H9 (cell line): ENCODE measurements at regions not wholly inside any gene's neighbourhood (a gene's known extent, or its start where the extent isn't known, plus 50 kb on each side); places are given as distances from the start of the nearest gene placed in this dataset.

ENCODE experiments used
- DNase-seq: peaks from one replicate; pipeline ENCODE4 v3.0.0-alpha.2; 2017
- H2AFZ ChIP-seq: one replicate; pipeline ENCODE4 v1.6.1; 2013; ENCODE audit warnings: mild to moderate bottlenecking, low read length, control low read depth, moderate library complexity
- H2AK5ac ChIP-seq: 2 replicates; pipeline ENCODE4 v1.6.1; 2013; ENCODE audit warnings: low read length, control low read depth, mixed read lengths; ENCODE audit not compliant: insufficient read length
- H2BK120ac ChIP-seq: one replicate; pipeline ENCODE4 v1.6.1; 2013; ENCODE audit warnings: low read depth, mild to moderate bottlenecking, low read length, control low read depth, inconsistent platforms; ENCODE audit not compliant: poor library complexity, severe bottlenecking
- H2BK12ac ChIP-seq: 2 replicates; pipeline ENCODE4 v1.6.1; 2013; ENCODE audit warnings: low read length, control low read depth, mixed read lengths, low read depth; ENCODE audit not compliant: insufficient read length
- H2BK15ac ChIP-seq: 2 replicates; pipeline ENCODE4 v1.6.1; 2013; ENCODE audit warnings: low read depth, low read length, control low read depth
- H2BK20ac ChIP-seq: one replicate; pipeline ENCODE4 v1.6.1; 2013; ENCODE audit warnings: low read depth, mild to moderate bottlenecking, low read length, control low read depth, inconsistent platforms; ENCODE audit not compliant: poor library complexity, severe bottlenecking
- H2BK5ac ChIP-seq: 2 replicates; pipeline ENCODE4 v1.6.1; 2013; ENCODE audit warnings: low read length, control low read depth, mixed read lengths; ENCODE audit not compliant: insufficient read length
- H3K14ac ChIP-seq: 2 replicates; pipeline ENCODE4 v1.6.1; 2013; ENCODE audit warnings: low read length, control low read depth; ENCODE audit not compliant: insufficient read depth
- H3K18ac ChIP-seq: 2 replicates; pipeline ENCODE4 v1.6.1; 2013; ENCODE audit warnings: low read depth, mild to moderate bottlenecking, mixed read lengths, low read length, control low read depth; ENCODE audit not compliant: insufficient read length
- H3K23ac ChIP-seq: 2 replicates; pipeline ENCODE4 v1.6.1; 2013; ENCODE audit warnings: low read length, control low read depth, mixed read lengths, low read depth; ENCODE audit not compliant: insufficient read length
- H3K23me2 ChIP-seq: 2 replicates; pipeline ENCODE4 v1.6.1; 2013; ENCODE audit warnings: low read depth, mild to moderate bottlenecking, mixed read lengths, low read length, control low read depth; ENCODE audit not compliant: insufficient read length, poor library complexity, severe bottlenecking
- H3K27ac ChIP-seq: 2 replicates; pipeline ENCODE4 v1.5.1; 2013; ENCODE audit warnings: low read length, control low read depth, mixed read lengths, low read depth; ENCODE audit not compliant: insufficient read length
- H3K27me3 ChIP-seq: 2 replicates; pipeline ENCODE4 v1.6.1; 2013; ENCODE audit warnings: low read length, control low read depth, inconsistent platforms; ENCODE audit not compliant: insufficient read depth
- H3K4ac ChIP-seq: 2 replicates; pipeline ENCODE4 v1.6.1; 2013; ENCODE audit warnings: low read depth, mild to moderate bottlenecking, control low read depth, inconsistent platforms, low read length, moderate library complexity
- H3K4me1 ChIP-seq: 2 replicates; pipeline ENCODE4 v1.6.1; 2013; ENCODE audit warnings: low read length, control low read depth, inconsistent platforms; ENCODE audit not compliant: insufficient read depth
- H3K4me2 ChIP-seq: 2 replicates; pipeline ENCODE4 v1.6.1; 2013; ENCODE audit warnings: low read length, control low read depth, mixed read lengths; ENCODE audit not compliant: insufficient read length, insufficient read depth
- H3K56ac ChIP-seq: 2 replicates; pipeline ENCODE4 v1.6.1; 2013; ENCODE audit warnings: low read depth, mild to moderate bottlenecking, mixed read lengths, low read length, control low read depth; ENCODE audit not compliant: insufficient read length
- H3K79me1 ChIP-seq: 2 replicates; pipeline ENCODE4 v1.6.1; 2013; ENCODE audit warnings: low read depth, mild to moderate bottlenecking, moderate library complexity, low read length, control low read depth, inconsistent platforms; ENCODE audit not compliant: insufficient read depth, poor library complexity, severe bottlenecking
- H3K79me2 ChIP-seq: 2 replicates; pipeline ENCODE4 v1.6.1; 2013; ENCODE audit warnings: low read length, control low read depth, inconsistent platforms; ENCODE audit not compliant: insufficient read depth
- H3K9ac ChIP-seq: 2 replicates; pipeline ENCODE4 v1.6.1; 2013; ENCODE audit warnings: low read length, control low read depth, mixed read lengths; ENCODE audit not compliant: insufficient read length; ENCODE audit errors: extremely low read depth
- H3K9me3 ChIP-seq: one replicate; pipeline ENCODE4 v1.6.1; 2013; ENCODE audit warnings: low read depth, low read length, inconsistent platforms; ENCODE audit not compliant: control insufficient read depth
- H3T11ph ChIP-seq: one replicate; pipeline ENCODE4 v1.6.1; 2013; ENCODE audit warnings: mild to moderate bottlenecking, low read length, control low read depth, inconsistent platforms
- H4K20me1 ChIP-seq: one replicate; pipeline ENCODE4 v1.6.1; 2013; ENCODE audit not compliant: control insufficient read depth, insufficient read length, insufficient read depth
- H4K5ac ChIP-seq: 2 replicates; pipeline ENCODE4 v1.6.1; 2013; ENCODE audit warnings: low read depth, mild to moderate bottlenecking, mixed read lengths, low read length, control low read depth; ENCODE audit not compliant: insufficient read length
- H4K8ac ChIP-seq: replicated peaks from 2 replicates; pipeline ENCODE4 v1.6.1; 2013; ENCODE audit warnings: low read length, control low read depth, mixed read lengths, low read depth; ENCODE audit not compliant: insufficient read length
- H4K91ac ChIP-seq: 2 replicates; pipeline ENCODE4 v1.6.1; 2013; ENCODE audit warnings: low read depth, mild to moderate bottlenecking, moderate library complexity, mixed read lengths, low read length, control low read depth; ENCODE audit not compliant: insufficient read length
- H3K27ac Mint-ChIP-seq, 3 experiments: 2 replicates in 2 of 3; 3 replicates in 1 of 3; pipeline ENCODE4 v1.8.0; 2020 to 2021; ENCODE audit warnings: mixed read lengths in 3 of 3, mild to moderate bottlenecking in 1 of 3, moderate library complexity in 1 of 3
- H3K27me3 Mint-ChIP-seq: 2 replicates; pipeline ENCODE4 v1.8.0; 2021; ENCODE audit warnings: low read depth, mild to moderate bottlenecking, moderate library complexity, mixed read lengths
- H3K36me3 Mint-ChIP-seq, 3 experiments: 2 replicates in 2 of 3; 3 replicates in 1 of 3; pipeline ENCODE4 v1.8.0; 2020 to 2021; ENCODE audit warnings: low read depth in 3 of 3, mixed read lengths in 3 of 3; ENCODE audit not compliant: insufficient read depth in 1 of 3
- H3K4me1 Mint-ChIP-seq, 2 experiments: 2 replicates each; pipeline ENCODE4 v1.8.0; 2020; ENCODE audit warnings: mixed read lengths in 2 of 2
- H3K4me3 Mint-ChIP-seq, 2 experiments: 2 replicates in 1 of 2; 3 replicates in 1 of 2; pipeline ENCODE4 v1.8.0; 2020 to 2021; ENCODE audit warnings: mild to moderate bottlenecking in 2 of 2, mixed read lengths in 2 of 2, moderate library complexity in 1 of 2
- H3K9me3 Mint-ChIP-seq, 2 experiments: 2 replicates in 1 of 2; 3 replicates in 1 of 2; pipeline ENCODE4 v1.8.0; 2020; ENCODE audit warnings: mild to moderate bottlenecking in 2 of 2, mixed read lengths in 2 of 2, moderate library complexity in 1 of 2
- WGBS: extraction: QIAGEN DNeasy Blood & Tissue Kit; methylation state at CpG from one replicate; pipeline ENCODE4 v1.1.7; 2013; ENCODE audit warnings: missing lambda C conversion rate, low lambda C conversion rate, mixed read lengths; ENCODE audit not compliant: insufficient read length; ENCODE audit errors: extremely low coverage; 5-methylcytosine and 5-hydroxymethylcytosine counted together
- TF ChIP-seq, protein P1 (sequence below): fragments of 200-600 bp; sonication (generic); conservative IDR thresholded peaks from 3 replicates; pipeline ENCODE4 v1.8.0; 2021; ENCODE audit warnings: antibody characterized with exemption, mild to moderate bottlenecking

GRCh38 chr2:45193581-45193980 is 184.3 kb upstream of the SIX2 start:
- H3K9me3 ChIP-seq, result no peaks in the 10 kb centered on the region
- no peak overlapping the region for H3K4ac ChIP-seq
- H3K79me1 ChIP-seq, result no peaks in the 10 kb centered on the region
- no peak overlapping the region for H3T11ph ChIP-seq
- H3K14ac ChIP-seq, result no peak overlapping the region
- no peak overlapping the region for H4K91ac ChIP-seq
- WGBS, result no CpG with 5 or more reads among the region's 4 CpGs
- no peak overlapping the region for H3K18ac ChIP-seq
- H3K56ac ChIP-seq, result no peak overlapping the region
- no peak overlapping the region for H2AK5ac ChIP-seq
- no peak overlapping the region for H3K27ac ChIP-seq
- H3K23ac ChIP-seq, result no peak overlapping the region
- H2BK20ac ChIP-seq, result no peak overlapping the region
- Mint-ChIP-seq H3K4me3 (no peak overlapping the region), H3K36me3 (peaks cover 0 to 2% (median 0%) of the 10 kb centered on the region in 3 experiments; a peak in 1 of 7 replicates), H3K4me1 (peaks cover 17 to 24% of the 10 kb centered on the region in 2 experiments), H3K27ac (no peak overlapping the region), H3K9me3 (no peaks in the 10 kb centered on the region; a peak in 1 of 5 replicates), H3K27me3 (peaks cover 6% of the 10 kb centered on the region)
- no peak overlapping the region for H2AFZ ChIP-seq
- H3K4me1 ChIP-seq, result peaks cover 4% of the 10 kb centered on the region
- H3K23me2 ChIP-seq, result no peaks in the 10 kb centered on the region
- no peak overlapping the region for H2BK15ac ChIP-seq
- H4K8ac ChIP-seq, result no peak overlapping the region
- H3K27me3 ChIP-seq, result no peaks in the 10 kb centered on the region; the same call in 1 of the 2 replicates
- no peaks in the 10 kb centered on the region for H4K20me1 ChIP-seq
- no peak overlapping the region for H2BK5ac ChIP-seq
- H3K4me2 ChIP-seq, result no peak overlapping the region
- H2BK120ac ChIP-seq, result no peak overlapping the region
- no peaks in the 10 kb centered on the region for H3K79me2 ChIP-seq
- H2BK12ac ChIP-seq, result no peak overlapping the region
- TF ChIP-seq, protein P1, sequence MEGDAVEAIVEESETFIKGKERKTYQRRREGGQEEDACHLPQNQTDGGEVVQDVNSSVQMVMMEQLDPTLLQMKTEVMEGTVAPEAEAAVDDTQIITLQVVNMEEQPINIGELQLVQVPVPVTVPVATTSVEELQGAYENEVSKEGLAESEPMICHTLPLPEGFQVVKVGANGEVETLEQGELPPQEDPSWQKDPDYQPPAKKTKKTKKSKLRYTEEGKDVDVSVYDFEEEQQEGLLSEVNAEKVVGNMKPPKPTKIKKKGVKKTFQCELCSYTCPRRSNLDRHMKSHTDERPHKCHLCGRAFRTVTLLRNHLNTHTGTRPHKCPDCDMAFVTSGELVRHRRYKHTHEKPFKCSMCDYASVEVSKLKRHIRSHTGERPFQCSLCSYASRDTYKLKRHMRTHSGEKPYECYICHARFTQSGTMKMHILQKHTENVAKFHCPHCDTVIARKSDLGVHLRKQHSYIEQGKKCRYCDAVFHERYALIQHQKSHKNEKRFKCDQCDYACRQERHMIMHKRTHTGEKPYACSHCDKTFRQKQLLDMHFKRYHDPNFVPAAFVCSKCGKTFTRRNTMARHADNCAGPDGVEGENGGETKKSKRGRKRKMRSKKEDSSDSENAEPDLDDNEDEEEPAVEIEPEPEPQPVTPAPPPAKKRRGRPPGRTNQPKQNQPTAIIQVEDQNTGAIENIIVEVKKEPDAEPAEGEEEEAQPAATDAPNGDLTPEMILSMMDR, result no peak
- no peak overlapping the region for H3K9ac ChIP-seq
- no peak overlapping the region for H4K5ac ChIP-seq
- DNase-seq, result no peak
